ENCODE measurements at regions not wholly inside any gene's neighbourhood (a gene's known extent, or its start where the extent isn't known, plus 50 kb on each side); places are given as distances from the start of the nearest gene placed in this dataset.
A peak's percentile ranks its signal among the peaks of the same experiment; 100 is the strongest.

DNA sequence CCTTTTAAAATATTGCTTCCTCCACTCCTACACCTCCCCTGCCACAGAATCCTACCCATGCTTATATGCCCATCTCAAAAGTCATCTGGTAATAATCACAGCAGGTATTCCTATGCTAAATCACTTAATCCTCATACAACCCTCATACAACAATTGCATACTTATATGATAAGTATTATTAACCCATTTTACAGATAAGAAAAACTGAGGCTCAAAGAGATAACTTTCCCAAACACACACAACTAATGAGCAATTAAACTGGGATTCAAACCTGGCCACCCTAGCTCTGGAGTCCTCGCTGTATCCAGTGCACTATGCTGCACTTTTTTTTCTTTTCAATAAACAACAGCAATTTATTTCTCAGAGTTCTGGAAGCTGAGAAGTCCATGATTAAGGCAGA, 99.8 kb upstream of the TSPAN5 start:
- DNase-seq (ENCODE audit: low read depth) = no peak

- DNase-seq (ENCODE audit: low read depth) = no peak
Observed at GRCh38 chr4:98754736-98755135, 96.3 kb upstream of the TSPAN5 start.

DNA sequence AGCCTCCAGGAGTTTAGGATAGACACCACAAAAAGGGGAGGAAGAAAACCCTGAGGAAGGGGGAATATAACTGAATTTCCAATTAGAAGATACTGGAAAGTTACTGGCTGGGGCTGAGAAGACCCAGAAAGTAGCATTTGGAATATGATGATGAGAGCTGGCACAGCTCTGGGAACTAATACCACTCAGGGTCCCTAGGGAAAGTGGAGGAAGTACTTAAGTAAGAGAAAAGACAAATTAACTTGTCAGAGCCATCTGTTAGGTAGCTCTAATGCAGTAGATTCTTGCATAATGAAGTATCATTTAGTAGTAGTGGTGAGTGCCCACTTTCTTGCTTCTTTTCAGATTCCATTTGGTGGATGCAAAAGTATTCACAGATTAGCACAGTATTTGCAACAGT, 90.8 kb upstream of the TSPAN5 start:
- no peak for DNase-seq (ENCODE audit: low read depth)

GRCh38 chr4:98748609-98749008, 90.2 kb upstream of the TSPAN5 start:
- no peak for DNase-seq (ENCODE audit: low read depth)

DNA sequence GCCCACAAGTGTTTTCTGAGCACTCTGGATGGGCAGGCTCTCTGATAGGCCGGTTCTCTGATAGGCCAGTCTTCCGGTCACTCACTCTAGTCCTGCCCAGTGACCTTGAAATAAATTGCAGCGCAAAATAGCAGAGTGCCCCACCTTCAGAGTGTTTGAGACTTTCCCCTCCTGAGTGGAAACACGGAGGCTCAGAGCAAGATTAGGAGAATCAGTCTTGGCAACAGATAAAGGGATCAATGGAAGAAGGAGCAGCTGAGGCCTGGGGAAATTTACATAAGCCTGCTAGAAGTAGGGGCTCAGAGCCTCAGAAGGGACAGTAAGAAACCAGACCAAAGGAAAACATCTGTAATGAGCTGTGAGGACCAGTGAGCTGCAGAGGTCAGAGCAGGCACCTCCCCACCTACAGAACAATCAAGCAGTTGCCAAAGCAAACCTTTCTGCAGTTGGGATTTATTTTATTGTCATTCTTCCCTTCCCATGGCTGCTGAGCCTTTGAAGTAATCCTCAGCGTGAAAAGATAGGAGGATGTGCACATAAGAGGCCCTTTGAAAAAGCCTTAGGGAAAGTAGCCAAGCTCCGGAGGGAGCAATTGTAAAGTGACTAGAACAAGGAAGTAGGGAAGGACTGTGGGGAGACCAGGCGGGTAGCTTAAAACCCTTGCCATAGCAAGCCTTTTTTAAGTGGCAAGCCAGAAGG, 89.1 kb upstream of the TSPAN5 start:
- DNase-seq (ENCODE audit: low read depth) = no peak

DNA sequence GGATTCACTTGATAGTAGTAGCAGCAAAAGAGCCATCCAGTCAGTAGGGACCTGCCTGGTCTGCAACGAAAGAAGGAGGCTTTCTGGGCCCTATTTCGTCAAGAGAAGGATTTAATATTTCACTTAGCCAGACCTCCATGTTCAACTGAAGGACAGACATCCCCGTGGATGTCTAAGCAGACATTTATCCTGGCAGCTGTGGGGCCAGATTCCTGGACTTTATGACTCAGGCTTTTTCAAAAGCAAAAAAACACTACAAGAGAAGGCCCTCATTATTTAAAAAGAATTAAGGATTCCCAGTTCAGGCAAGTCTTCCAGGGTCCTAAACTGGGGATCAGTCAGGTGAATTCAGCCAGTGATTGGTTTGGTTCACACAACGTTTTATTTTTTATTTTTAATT, 88.5 kb upstream of the TSPAN5 start:
- no peak for DNase-seq (ENCODE audit: low read depth)

GRCh38 chr4:98746530-98746929, 88.1 kb upstream of the TSPAN5 start:
- no peak for DNase-seq (ENCODE audit: low read depth)

- DNase-seq (ENCODE audit: low read depth) = no peak
Observed at GRCh38 chr4:98745366-98745765, 87.0 kb upstream of the TSPAN5 start.

DNA sequence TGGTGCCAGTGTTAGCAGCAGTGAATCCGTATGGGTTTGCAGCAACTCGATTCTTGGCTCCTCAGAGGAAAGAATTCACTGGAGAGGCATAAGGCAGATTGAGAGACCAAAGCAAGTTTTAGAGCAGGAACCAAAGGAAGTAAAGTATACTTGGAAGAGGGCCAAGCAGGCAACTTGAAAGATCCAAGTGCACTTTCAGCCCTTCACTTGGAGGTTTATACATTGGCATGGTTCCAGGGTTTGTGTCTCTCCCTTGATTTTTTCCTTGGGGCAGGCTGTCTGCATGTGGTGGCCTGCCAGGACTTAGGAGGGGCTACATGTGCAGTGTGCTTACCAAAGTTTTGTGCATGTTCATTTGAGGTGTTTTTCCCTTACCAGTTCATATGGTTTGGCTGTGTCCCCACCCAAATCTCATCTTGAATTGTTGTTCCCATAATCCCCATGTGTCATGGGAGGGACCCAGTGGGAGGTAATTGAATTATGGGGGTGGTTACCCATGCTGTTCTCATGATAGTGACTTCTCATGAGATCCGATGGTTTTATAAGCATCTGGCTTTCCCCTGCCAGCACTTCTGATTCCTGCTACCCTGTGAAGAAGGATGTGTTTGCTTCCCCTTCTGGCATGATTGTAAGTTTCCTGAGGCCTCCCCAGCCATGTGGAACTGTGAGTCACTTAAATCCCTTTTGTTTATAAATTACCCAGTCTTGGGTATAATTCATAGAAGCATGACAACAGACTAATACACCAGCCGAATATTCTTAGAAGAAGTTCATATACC, 86.2 kb upstream of the TSPAN5 start:
- DNase-seq (ENCODE audit: low read depth) = no peak

DNA sequence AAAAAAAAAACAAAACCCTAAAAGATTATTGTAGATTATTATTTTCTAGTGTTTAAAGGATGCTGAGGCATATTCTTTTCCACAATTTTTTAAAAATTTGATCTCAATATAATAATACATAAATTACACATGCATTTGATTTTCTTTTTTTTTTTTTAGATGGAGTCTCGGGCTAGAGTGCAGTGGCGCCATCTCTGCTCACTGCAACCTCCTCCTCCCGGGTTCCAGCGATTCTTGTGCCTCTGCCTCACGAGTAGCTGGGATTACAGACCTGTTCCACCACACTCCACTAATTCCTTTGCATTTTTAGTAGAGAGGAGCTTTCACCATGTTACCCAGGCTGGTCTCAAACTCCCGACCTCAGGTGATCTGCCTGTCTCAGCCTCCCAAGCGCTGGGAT, 83.5 kb upstream of the TSPAN5 start:
- no peak for DNase-seq (ENCODE audit: low read depth)

- DNase-seq (ENCODE audit: low read depth) = no peak
Observed at GRCh38 chr4:98739751-98740150, 81.3 kb upstream of the TSPAN5 start.

GRCh38 chr4:98733601-98734000, 75.2 kb upstream of the TSPAN5 start:
- no peak for DNase-seq (ENCODE audit: low read depth)

- no peak for DNase-seq (ENCODE audit: low read depth)
Observed at GRCh38 chr4:98728871-98729270, 70.5 kb upstream of the TSPAN5 start.

GRCh38 chr4:98728433-98728832, 70.0 kb upstream of the TSPAN5 start:
- DNase-seq (ENCODE audit: low read depth) = peak; percentile 17

GRCh38 chr4:98722000-98722399, 63.6 kb upstream of the TSPAN5 start:
- no peak for DNase-seq (ENCODE audit: low read depth)

GRCh38 chr4:98720871-98721480, 62.6 kb upstream of the TSPAN5 start:
- no peak for DNase-seq (ENCODE audit: low read depth)

DNA sequence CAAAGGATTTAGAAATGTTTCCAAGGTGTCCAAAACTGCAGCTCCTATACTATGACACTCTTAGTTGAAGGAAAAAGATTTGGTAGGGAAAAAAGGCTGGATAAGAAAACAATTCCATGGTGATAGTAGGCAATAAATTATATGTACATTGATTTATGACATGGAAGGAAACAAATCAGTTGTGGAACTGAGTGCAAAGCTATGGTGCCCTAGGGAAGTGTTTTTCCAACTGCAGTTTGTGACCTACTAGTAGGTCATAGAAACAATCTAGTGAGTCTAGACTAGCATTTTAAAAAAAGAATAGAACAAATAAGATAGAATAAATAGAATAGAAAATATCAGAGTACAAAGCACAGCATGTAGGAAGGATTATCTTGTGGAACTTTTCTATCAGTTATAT, 58.4 kb upstream of the TSPAN5 start:
- no peak for DNase-seq (ENCODE audit: low read depth)

DNA sequence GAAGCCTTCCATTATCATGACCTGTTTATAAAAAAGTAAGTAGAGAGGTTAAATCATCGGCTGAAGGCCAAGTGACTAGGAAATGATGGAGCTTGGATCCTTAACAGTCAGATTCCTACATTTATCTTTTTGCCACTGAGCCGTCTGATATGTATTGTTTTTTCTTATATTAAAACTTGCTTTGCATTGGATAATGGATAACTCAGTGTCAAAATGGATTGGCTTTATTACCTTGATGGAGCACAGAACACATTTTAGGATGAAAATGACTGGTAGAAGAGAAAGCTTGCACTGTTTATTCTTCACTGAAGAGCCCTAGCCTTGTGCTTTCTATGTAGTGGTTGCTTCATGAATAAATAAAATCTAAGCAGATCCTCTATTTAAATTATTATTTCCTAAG, 54.2 kb upstream of the TSPAN5 start:
- DNase-seq (ENCODE audit: low read depth) = no peak

- no peak for DNase-seq (ENCODE audit: low read depth)
Observed at GRCh38 chr4:98711526-98711925, 53.1 kb upstream of the TSPAN5 start.

DNA sequence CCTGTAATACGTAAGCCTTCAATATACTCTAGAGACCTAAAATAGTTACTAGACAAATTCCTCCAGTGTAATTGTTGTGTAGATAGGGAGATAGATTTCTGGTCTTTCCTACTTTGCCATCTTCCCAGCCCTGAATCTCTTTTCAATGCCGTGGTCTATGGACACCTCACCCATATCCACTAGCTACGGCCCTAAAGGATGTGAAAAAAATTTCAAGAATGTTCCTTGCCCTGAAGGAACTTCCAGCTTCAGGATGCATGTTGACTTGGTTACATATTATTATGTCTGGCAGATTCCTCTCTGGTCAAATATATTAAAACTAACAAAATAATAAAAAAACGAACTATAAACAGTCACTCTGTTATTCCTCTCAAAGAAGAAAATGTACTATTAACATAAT, 52.4 kb upstream of the TSPAN5 start:
- no peak for DNase-seq (ENCODE audit: low read depth)

All from CMK (cell line).